GM21529 (cell line): ENCODE measurements at regions not wholly inside any gene's neighbourhood (a gene's known extent, or its start where the extent isn't known, plus 50 kb on each side); places are given as distances from the start of the nearest gene placed in this dataset.

ENCODE experiments used
- ATAC-seq: cut with Tn5 transposase; IDR thresholded peaks from one replicate; pipeline ENCODE4 v1.9.1; 2021; ENCODE audit not compliant: unreplicated experiment

- ATAC-seq = no peak
Observed at GRCh38 chr11:91173701-91174100, 950.9 kb upstream of the CHORDC1 start.

GRCh38 chr11:91170711-91171110, 947.9 kb upstream of the CHORDC1 start:
- no peak for ATAC-seq

- no peak for ATAC-seq
Observed at GRCh38 chr11:91164452-91164822, 941.6 kb upstream of the CHORDC1 start.

- no peak for ATAC-seq
Observed at GRCh38 chr11:91163619-91164451, 941.0 kb upstream of the CHORDC1 start.

- ATAC-seq = no peak
Observed at GRCh38 chr11:91160661-91161060, 937.8 kb upstream of the CHORDC1 start.

GRCh38 chr11:91158891-91159537, 936.2 kb upstream of the CHORDC1 start:
- ATAC-seq = no peak

- ATAC-seq = no peak
Observed at GRCh38 chr11:91158297-91158696, 935.4 kb upstream of the CHORDC1 start.

- ATAC-seq = no peak
Observed at GRCh38 chr11:91156041-91156440, 933.2 kb upstream of the CHORDC1 start.

- no peak for ATAC-seq
Observed at GRCh38 chr11:91147885-91148284, 925.0 kb upstream of the CHORDC1 start.

GRCh38 chr11:91141655-91142054, 918.8 kb upstream of the CHORDC1 start:
- ATAC-seq = no peak

GRCh38 chr11:91136631-91137030, 913.8 kb upstream of the CHORDC1 start:
- ATAC-seq = no peak

- ATAC-seq = no peak
Observed at GRCh38 chr11:91133361-91133760, 910.5 kb upstream of the CHORDC1 start.

GRCh38 chr11:91129596-91129995, 906.7 kb upstream of the CHORDC1 start:
- ATAC-seq = no peak

- no peak for ATAC-seq
Observed at GRCh38 chr11:91124363-91124762, 901.5 kb upstream of the CHORDC1 start.

- no peak for ATAC-seq
Observed at GRCh38 chr11:91115116-91115515, 892.3 kb upstream of the CHORDC1 start.

- no peak for ATAC-seq
Observed at GRCh38 chr11:91104237-91104636, 881.4 kb upstream of the CHORDC1 start.

- no peak for ATAC-seq
Observed at GRCh38 chr11:91100427-91100826, 877.6 kb upstream of the CHORDC1 start.

GRCh38 chr11:91097083-91097482, 874.2 kb upstream of the CHORDC1 start:
- ATAC-seq = no peak

GRCh38 chr11:91093141-91093540, 870.3 kb upstream of the CHORDC1 start:
- no peak for ATAC-seq

GRCh38 chr11:91091563-91091962, 868.7 kb upstream of the CHORDC1 start:
- no peak for ATAC-seq

GRCh38 chr11:91086028-91086427, 863.2 kb upstream of the CHORDC1 start:
- no peak for ATAC-seq

GRCh38 chr11:91082255-91082654, 859.4 kb upstream of the CHORDC1 start:
- no peak for ATAC-seq
